ENCODE measurements at regions not wholly inside any gene's neighbourhood (a gene's known extent, or its start where the extent isn't known, plus 50 kb on each side); places are given as distances from the start of the nearest gene placed in this dataset.

DNA sequence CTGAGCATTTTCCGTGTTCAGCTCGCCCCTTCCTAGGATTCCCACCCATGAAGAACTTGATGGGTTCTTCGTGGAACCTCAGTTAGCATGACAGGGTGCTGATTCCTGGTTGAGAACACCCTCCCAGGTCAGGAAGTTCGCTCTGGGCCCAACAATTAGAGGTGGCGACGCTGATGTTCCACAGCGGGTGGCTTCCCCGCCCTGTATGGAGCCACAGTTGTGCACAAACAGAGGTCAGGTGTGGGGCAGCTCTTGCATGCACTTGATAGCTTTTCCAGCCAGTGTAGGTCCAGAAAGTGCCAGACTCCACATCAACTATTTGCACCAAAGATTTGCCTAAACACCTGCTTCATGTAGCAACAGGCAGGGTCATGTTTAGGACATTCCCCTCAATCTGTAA lies 788.2 kb downstream of the MED13L start:
- TF ChIP-seq, protein P1, sequence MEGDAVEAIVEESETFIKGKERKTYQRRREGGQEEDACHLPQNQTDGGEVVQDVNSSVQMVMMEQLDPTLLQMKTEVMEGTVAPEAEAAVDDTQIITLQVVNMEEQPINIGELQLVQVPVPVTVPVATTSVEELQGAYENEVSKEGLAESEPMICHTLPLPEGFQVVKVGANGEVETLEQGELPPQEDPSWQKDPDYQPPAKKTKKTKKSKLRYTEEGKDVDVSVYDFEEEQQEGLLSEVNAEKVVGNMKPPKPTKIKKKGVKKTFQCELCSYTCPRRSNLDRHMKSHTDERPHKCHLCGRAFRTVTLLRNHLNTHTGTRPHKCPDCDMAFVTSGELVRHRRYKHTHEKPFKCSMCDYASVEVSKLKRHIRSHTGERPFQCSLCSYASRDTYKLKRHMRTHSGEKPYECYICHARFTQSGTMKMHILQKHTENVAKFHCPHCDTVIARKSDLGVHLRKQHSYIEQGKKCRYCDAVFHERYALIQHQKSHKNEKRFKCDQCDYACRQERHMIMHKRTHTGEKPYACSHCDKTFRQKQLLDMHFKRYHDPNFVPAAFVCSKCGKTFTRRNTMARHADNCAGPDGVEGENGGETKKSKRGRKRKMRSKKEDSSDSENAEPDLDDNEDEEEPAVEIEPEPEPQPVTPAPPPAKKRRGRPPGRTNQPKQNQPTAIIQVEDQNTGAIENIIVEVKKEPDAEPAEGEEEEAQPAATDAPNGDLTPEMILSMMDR (conservative IDR thresholded peaks at IDR 0.05), result no peak
- no peak for TF ChIP-seq ZFX (IDR thresholded peaks at IDR 0.05)
- no peak overlapping the region for H3K27ac ChIP-seq

DNA sequence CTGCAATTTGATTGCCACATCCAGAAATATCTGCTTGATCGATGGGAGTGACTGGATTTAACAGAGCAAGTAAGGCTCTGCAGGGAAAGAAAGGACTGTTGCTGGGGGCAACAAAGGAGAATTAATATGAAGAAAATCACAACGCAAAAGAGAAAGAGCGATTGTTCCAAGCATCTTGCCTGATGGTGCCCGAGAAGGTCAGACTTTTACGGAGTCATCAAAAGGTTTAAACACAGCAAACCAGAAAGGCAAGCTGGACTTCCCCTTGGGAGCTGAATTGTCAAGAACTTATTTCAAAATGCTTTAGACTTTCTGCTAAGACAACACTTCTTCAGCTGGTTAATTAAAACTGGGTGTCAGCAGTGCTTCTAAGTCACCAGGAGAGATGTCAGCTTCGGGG lies 791.5 kb downstream of the MED13L start:
- no peak overlapping the region for H3K27ac ChIP-seq
- TF ChIP-seq ZFX (IDR thresholded peaks at IDR 0.05), result no peak
- TF ChIP-seq, protein P1 (conservative IDR thresholded peaks at IDR 0.05), result no peak

DNA sequence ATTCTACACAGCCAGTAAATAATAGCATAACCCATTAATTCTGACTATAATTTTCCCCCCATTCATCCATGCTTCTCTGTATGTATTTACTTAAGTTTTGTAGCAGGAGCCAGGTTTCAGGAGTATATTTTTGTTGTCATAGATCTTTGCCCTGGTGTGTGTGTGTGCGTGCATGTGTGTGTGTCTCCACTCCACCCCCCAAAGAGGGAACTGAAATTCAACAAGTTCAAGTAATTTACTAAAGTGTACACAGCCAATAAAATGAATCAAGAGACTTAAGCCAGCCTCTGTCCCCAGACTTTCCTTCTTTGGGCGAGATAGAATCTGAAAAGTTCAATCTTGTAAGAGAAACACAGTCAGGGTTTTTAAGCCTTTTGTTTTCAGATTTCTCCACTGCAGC lies 792.0 kb downstream of the MED13L start:
- TF ChIP-seq ZFX (IDR thresholded peaks at IDR 0.05), result no peak
- TF ChIP-seq, protein P1 (conservative IDR thresholded peaks at IDR 0.05), result no peak
- H3K27ac ChIP-seq, result no peak overlapping the region

DNA sequence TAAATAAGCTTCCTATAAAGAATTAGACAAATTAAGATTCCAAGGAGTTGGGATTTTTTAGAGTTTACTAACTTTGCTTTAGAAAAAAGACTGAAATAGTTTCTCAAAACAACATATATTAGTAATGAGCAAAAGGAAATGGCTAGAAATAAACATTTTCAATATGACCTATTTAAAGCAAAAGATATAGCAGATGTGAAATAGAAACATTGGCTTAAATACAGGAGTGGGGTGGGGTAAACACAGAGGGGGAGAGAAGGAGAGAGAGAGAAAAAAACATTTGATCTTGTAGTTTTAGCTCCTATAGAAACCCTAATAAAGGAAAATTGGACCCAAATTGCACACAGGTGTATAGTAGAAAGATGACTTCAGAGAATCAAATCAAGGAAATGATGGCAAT lies 794.5 kb downstream of the MED13L start:
- no peak for TF ChIP-seq ZFX (IDR thresholded peaks at IDR 0.05)
- TF ChIP-seq, protein P1 (conservative IDR thresholded peaks at IDR 0.05), result no peak
- H3K27ac ChIP-seq, result no peak overlapping the region

DNA sequence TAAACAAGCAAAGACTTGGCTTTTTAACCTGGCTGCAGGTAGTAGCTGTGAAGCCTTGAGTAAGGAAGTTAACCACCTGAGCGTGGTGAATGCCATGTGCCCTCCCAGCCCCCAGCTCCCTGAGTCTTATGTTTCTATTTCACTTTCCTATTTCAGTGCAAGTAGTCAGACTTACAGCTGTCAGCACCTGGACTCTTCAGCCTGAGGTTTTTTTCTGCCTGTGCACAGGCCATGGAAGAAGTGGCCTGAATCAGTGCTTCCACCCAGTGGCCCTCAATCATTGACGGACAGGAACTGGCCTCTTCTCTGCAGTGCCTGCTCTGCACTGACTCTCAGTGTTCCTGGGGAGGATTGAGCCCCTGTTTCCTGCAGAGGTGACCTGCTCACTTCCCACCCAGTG lies 796.4 kb downstream of the MED13L start:
- TF ChIP-seq, protein P1 (conservative IDR thresholded peaks at IDR 0.05), result no peak
- no peak for TF ChIP-seq ZFX (IDR thresholded peaks at IDR 0.05)
- H3K27ac ChIP-seq, result no peak overlapping the region

DNA sequence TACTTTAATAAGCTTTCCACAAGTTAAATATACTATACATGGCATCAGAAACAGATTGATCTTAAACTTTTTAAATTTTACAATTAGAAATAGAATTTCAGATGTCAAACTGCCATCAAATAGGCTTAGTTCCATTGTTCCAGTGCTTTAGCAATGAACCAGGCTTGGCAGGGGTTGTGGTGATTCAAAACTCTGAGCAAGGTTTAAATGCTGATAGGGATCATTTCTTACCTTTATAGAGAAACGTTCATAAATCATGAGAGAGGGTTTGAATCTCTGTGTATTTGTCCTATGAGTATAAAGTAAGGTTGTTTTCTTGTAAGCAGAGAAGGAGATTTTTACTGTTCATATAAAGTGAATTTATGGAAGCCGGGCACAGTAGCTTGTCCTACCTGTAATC lies 794.5 kb upstream of the TBX3 start:
- H3K27ac ChIP-seq, result no peak overlapping the region
- TF ChIP-seq, protein P1 (conservative IDR thresholded peaks at IDR 0.05), result no peak
- TF ChIP-seq ZFX (IDR thresholded peaks at IDR 0.05), result no peak

DNA sequence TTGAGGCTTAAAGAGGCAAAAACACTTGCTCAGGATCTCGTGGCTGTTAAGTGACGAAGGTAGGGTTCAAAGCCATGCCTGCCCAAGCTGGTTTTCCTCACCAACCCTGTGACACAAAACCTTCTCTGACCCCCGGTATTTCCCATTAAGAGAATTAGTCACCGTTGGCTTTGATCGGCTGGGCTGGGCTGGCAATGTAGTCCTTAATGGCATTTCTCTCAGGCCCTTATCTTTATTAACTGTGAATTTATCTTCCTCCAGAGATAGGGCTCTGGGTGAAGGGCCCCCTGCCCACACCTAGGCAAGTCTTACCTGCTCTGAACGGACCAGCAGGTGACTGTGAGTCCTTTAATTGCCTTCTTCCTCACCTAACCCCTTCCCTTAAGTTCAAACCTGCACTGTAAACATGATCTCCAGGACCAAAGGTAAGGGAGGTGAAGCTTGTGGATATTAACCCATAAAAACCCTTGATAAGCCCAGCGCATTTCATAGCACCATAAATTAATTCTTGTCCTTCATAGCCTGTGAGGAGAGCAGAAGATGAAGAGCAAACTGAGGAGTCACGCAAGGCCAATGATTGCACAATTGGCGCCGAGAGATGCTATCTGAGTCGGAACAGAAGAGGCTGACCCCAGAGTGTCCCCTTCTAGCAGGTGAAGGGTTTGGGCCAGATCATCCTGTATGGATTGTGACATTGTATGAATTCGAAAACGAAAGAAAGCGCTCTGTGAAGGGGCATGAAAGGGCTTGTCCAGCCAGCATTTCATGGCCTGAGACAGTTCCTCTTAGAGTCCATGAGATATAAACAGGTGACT lies 790.8 kb upstream of the TBX3 start:
- H3K27ac ChIP-seq, result peak overlapping the region; percentile 63
- TF ChIP-seq ZFX (IDR thresholded peaks at IDR 0.05), result no peak
- TF ChIP-seq, protein P1 (conservative IDR thresholded peaks at IDR 0.05), result no peak

Measured in C4-2B (cell line).